ENCODE measurements at regions not wholly inside any gene's neighbourhood (a gene's known extent, or its start where the extent isn't known, plus 50 kb on each side); places are given as distances from the start of the nearest gene placed in this dataset.
"Not testable (repeated sequence)": the region's sequence is repeated elsewhere in the genome, so short reads cannot be mapped to it uniquely, and the experiment has no call there.

DNA sequence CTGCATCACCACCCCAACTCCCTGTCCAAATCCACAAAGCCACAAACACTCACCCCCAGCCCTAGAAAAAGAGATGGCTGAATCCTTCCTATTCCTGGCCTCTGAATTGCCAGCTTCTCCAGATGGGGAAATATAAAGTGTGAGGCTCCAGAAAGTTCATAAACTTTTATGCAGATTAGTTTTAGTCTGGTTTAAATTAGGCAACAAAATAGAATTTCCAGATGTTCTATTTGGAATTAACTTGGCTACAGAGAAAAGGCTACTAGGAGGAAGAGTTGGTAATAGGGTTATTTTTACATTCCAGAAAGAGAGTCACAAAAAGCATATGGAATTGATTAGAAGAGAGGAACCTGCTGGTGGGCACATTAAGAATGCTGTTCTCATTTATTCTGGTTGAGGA, 56.0 kb downstream of the EN1 start:
- DNase-seq, result no peak

DNA sequence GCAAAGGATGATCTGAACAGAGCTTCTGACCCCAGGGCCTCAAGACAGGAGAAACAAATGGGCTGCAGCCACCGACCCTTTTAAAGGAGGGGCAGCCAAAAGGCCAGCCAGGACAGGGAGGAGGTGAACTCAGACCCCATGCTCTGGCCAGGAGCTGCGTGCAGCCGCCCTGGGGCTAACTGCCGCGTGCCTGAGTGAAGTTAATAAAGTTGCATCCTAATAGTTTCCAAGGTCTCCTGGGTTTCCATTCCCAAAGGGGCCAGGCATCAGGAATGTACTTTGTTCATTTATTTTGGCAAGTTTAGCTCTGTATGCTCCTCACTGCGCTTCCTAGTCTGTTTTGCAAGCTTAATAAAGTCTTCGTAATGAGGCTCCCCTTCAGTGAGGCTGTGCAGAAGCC, 60.7 kb downstream of the EN1 start:
- DNase-seq, result no peak

DNA sequence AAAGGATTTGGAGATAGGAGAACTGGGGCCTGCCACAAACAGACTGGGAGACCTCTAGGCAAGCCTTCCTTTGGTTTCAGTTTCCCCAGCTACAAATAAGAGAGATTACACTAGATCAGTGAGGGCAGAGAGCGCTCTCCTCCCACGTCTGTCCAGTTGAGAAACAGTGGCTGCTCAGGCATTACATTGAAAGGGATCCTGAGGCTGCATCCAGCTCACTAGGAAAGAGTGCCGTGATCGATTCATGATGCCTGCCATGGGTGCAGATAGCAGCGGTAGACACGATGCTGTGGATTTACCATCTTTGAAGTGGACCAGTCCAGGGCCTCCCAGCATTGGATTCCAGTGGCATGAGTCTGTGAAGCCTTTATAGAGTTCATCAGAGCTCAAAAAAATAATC, 62.6 kb downstream of the EN1 start:
- no peak for DNase-seq

DNA sequence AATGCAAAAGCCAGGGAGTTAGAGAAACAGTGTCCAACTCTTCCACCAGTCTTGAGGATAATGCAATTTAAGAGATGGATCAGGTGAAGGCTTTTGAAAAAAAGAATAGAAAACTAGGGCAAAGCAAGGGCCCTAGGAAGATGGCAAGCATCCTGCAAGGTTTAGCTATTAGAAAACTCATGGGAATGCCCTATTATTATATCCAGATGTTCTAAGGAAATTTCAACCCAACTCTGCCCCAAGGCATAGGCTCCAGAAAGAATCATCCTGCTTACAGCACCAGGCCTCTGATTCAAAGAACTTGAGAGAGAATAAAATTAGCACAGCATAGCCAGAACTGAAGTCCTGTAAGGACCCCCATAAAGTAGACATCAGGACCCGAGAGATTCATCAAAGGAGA, 68.1 kb downstream of the EN1 start:
- DNase-seq, result no peak

DNA sequence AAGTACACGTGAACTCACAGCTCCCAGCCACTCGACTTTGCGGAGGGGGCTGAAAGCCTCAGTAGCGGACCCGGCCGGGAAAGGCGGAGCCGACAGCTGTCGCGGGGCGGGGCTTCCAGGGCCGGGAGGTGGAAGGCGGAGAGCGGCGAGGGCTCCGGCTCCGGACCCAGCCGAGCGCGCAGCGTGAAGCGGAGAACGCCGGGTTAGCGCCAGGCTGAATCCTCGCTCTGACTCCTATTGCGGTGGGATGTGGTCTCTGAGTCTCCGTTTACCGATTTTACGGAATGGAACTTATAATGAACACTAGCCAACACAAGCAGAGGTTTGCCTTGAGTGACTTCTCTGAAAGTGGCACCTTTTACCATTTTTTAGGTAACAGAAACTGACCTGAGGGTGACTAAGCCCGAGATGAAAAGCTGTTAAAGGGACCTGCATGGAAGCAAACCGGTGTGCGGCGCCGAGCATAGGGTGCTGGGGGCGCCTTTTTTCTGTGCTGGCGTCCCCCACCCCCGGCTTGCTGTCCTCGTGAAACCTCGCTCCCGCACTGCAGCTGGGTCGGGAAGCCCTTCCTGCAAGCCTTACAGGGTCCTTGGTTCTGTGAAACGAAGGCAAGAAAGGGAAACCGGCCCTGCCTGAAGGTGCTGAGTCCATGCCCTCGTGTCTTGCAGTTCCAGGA, 72.9 kb downstream of the EN1 start:
- no peak for DNase-seq

DNA sequence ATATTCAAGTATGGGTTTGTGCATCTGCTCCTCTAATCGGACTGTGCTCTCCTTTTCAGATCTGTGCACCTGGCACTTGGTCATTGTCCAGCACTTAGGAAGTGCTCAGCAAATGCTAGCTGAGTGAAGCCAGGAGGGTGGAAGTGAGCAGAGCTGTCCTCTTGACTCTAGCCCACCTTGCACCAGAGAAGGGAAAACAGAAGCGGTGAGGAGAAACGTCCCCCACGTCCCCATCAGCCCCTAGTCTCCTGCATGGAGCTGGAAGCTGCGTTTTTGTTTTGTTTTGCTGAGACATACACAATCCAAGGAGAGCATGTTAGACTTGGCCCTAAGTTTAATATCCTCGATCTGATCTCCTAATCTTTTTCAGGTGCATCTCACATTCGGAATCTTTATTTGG, 73.6 kb downstream of the EN1 start:
- no peak for DNase-seq

DNA sequence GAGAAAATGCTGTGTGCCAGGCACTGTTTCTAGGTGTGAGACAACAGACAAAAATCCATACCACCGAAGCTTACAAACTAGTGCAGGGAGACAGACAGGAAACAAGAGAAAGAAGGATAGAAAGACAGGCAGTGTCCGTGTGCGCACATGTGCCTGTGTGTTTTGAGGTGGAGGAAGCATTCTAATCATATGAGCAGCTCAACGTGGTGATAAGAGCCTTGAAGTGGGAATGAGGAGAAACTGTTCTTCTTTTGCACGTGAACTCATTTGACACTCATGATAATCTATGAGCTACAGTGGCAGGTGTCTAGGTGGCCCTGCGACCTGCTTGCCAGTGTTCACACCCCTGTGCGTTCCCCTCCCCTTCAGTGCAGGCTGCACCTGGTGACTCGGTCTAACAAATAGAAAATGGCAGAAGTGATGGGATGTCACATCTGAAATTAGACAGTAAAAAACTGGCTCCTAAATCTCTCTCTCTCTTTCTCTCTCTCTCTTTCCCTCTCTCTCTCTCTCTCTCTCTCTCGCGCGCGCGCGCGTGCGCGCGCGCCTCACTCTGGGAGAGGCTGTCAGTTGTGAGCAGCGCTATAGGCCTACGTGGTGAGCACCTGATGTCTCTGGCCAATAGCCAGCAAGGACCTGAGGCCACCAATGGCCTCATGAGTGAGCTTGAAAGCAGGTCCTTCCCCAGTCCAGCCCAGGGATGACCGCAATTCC, 74.8 kb downstream of the EN1 start:
- DNase-seq, result no peak

DNA sequence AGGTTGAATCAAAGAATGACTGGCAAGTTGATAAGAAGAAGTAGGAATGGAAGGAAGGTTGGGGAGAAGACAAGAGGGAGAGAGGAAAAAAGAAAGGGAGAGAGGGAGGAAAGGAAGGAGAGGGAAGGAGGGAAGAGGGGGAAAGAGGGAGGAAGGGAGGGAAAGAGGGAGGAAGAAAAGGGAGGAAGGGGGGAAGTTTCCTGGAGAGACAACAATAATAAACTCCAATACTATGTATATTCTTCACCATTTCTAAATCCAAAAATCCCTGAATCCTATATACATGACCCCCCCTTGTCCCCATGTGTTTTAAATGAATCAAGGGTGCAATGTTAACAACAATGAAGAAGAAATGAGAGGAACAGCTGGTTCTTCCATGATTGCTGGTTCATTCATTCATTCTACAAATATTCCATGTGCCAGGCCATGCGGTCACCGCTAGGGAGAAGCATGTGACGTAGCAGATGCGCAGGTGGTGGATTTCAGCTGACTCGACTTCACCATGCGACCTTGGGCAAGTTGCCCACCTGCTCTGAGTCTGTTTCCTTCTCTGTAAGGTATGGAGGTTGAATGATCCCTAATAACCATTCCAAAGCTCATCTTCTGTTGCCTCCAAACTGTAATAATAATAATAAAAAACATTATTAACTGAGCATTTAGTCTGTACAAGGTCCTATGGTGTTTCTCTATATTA, 77.6 kb downstream of the EN1 start:
- DNase-seq, result no peak

DNA sequence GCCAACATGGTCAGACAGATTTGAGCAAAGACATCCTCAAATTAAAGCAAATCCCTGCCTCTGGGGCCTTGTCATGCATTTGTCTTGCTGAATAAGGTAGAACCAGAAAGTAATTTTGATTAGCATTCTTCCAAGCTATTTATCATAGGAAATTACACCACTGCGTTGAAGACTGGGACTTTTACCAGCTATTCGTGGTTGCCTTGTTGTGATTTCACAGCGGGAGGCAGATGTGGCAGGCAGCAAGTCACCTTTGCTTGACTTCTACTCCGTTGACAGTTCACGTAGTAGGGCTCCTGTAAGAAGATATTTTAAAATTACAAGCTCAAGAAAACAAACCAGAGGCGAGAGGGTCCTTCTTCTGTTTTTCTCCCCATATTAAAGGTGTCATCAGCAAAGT, 80.6 kb downstream of the EN1 start:
- DNase-seq, result no peak

DNA sequence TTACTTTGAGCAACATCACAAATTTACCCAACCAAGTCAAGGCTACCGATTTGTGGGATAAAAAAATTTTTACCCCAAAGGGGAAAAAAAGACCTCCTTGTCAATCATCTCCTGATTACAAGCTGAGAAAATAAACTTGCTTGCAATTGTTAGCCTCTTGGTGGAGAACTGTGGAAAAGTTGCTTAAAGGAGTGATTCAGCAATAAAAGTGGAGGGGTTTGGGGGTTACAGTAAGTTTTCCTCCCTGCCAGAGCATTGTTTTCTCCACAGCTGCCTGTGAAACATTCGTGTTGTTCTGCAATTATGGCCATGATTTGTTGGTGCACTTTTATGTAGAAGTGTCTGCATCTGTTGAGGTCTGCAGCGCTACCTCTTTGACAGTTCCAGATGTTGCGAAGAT, 82.6 kb downstream of the EN1 start:
- no peak for DNase-seq

DNA sequence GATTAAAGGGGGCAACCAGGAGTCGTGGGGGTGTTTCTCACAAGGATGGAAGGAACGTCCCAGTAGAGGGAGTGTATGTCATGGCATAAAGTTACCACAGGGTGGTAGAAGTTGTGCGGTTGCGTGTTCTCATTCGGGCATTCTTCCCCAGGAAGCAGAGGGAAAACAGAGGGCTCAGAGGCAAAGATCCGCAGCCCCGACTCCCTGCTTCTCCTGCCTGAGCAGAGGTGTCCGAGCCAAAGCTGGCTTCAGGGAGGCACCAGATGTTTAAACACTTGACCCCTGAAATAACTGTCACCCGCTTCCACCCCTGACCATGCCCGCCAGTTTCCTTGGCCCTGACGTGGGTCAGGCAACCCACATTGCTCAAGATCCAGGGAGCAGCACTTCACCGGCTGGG, 83.7 kb downstream of the EN1 start:
- DNase-seq, result no peak

DNA sequence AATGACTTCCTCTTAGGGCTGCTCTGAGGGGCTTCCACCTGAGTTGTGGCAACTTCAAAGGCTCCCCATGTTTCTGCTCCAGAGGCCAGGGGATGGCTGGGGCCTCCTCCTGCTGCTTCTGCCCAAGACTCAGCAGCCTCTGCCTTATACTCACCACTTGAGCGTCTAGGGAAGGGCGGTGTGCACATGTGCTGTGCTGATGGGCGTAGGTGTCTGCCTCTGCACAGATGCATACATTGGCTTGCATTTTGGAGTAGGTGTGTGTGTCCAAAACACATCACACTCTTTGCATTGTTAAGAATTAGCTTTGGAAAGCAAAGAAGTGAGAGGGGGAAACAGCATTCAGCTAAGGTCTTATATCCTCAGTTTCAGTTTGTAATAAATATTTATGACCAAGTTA, 85.2 kb downstream of the EN1 start:
- no peak for DNase-seq

DNA sequence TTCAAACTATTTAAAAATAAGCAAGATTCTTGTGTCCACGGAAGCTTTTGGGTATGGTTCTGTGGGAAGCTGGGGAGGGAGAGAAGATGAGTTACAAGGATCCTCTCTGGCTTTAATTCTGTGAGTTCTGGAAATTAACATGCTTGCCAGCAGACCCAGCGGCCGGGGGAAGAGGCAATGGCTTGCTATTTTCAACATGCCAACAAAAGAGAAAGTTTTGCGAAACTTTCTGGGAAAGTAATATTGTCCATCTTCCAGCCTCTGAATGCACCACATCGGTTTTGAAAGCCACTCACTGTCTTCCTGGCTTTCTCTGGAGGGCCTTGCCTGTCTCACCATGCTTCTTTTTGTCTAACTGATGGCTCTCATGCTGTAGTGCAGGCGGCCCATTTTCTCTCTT, 85.7 kb downstream of the EN1 start:
- DNase-seq, result no peak

DNA sequence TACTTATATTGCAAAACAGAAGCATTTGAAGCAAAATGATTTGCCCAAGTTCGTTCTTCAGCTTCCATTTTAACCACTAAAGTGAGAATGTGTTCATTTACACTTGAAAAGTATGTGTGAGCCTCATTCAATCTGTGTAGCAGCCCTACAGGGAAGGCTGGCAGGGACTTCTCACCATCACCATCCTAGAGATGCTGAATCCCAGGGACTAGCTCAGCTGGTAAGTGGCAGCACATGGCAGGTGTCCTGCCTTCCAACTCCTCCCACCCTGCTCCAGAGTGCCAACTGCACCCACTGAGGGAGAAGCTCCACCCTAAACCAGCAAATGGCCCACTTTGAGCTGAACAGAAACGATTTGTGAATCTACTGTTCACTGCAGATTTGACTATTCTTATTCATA, 91.5 kb downstream of the EN1 start:
- no peak for DNase-seq

DNA sequence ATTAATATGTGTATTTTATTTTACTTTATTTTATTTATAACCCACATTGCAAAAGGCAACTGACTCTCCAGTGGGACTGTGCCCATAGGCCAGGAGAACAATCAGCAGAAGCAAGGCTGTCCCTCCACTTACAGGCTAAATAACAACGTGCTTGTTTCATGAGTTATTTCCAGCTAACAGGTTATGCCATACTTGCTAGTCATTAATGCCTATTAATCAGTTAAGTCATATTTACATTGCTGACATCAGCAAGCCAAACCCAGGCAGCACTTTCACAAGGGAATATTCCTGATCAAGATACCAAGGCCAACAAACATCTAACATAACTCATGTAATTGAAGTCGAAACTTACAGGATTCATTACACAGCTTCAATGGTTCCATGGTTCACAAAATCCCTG, 92.1 kb downstream of the EN1 start:
- DNase-seq, result no peak

DNA sequence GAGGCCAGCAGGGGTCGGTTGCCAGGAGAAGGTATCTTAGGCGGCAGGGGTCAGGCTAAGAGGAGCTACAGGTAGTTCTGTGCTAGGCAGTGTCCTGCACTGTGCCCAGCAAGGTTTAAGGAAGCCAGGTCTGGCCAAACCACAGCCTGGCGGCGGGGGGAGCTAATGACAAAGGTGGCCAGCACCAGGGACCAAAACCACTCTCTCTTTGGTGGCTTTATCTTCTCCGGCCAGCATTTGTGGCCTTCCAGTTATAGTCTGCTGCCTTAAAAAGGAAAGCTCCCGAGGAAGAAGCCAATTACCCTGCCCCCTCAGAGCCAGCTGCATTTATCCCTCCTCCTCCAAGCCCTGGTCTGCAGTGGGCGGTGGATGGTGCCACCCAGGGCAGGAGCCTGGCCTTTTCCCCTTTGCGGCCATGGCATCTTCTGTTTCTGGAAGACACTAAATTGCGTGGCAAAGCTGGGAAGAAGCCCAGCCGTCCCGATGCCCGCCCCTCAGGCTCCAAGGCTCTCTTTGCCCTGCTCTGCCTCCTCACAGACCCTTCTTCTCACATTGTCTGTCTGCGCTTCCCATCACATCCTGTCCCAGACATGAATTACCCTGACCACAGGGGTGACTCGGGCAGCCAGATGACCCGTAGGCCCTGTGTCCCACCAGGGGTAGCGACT, 94.6 kb downstream of the EN1 start:
- DNase-seq, result no peak

DNA sequence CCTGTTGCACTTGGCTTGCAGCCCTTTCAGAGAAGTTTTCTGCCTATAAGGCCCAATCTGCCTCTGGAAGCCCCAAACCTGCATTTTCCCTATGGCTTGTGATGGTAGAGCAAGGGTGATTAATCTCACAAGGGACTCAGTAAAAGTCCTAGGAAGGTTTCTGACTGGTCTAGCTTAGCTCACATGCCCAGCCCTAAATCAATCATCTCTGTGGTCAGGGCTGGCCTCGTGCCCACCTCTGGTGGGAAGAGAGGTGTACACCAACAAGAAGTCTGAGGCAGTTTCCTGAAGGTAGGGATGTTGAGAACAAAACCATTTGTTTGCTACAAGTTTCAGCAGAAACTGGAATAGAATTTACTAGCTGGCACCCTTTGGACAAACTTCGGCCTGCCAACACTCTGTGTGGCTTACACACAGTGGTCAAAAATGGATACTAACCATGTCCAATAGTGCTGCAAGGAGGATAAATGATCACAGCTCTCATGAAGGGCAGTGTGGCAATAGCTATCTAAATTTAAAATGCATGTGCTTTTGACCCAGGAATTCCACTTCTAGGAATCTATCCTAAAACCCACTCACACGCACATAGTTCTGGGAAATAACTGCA, 96.4 kb downstream of the EN1 start:
- DNase-seq, result no peak

DNA sequence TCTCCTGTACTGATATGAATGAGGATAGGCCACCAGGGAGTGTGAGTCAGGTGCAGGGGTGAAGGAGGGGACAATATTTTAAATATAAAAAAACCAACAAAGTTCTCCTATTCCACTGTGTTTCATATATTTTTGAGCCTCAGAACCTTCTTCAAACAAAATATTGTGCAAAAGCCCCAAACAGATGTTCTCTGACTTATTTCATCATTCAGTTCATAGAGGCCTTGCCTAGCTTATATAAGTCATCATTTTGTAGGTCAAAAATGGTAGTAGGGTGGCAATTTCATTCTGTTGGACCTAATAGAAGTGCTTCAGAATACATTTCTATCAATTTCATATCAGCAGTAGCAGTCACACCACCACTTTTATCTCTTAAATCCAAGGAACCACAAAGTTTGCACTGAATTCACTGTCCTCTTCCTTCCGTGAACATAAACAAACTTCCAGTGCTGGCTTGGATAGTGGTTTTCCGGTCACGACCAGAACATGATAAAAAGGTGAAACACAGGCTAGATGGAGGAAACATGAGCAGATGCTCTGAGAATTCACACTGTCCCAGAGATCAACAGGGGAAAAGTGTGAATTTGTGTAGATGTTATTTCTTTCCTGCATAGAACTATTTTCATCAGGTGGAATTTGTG, 99.1 kb downstream of the EN1 start:
- DNase-seq, result no peak

DNA sequence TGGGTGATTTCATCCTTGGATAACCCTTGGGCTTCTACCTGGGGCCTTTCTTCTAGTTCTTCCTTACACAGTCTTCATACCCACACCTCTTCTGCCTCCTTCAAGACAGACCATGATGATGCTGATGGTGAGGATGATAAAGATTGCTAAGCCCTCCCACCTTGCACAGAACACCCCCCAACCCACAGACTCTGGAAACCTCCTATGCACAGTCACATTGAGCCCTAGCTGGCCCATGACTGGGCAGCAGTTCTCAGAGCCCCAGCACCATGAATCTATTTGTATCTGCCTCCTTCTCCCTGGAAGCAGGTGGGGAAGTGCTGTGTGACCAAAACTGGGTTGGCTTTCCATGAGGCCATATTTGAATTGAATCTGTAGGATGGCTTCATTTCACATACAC, 99.8 kb downstream of the EN1 start:
- no peak for DNase-seq

DNA sequence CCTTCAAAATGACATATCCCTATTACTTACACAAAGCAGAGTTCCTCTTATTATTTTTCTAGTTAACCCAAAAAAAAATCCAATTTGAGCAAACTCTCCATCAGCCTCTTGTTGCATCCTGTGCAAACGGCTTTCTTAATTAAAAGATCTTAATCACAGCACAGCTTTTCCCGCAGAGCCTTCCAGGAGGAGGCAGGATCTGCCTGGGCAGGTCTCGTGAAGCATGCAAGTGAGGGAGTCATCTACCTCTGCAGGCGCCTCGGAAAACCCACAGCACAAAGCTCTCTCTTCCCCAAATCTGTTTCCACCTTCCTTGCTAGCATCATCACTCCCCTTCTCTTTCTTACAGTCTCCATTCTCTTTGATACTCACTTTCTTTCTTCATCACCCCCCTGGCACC, 100.4 kb downstream of the EN1 start:
- DNase-seq, result no peak

DNA sequence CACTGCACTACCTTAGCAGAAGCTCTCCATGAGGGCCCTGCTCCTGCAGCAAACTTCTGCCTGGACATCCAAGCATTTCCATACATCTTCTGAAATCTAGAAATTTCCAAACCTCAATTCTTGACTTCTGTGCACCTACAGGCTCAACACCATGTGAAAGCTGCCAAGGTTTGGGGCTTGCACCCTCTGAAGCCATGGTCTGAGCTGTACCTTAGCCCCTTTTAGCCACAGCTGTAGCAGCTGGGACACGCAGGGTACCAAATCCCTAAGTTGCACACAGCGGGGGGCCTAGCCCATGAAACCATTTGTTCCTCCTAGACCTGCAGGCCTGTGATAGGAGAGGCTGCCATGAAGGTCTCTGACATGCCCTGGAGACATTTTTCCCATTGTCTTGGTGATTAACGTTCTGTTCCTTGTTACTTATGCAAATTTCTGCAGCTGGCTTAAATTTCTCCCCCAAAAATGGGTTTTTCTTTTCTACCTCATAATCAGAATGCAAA, 102.7 kb downstream of the EN1 start:
- not testable (repeated sequence) for DNase-seq

DNA sequence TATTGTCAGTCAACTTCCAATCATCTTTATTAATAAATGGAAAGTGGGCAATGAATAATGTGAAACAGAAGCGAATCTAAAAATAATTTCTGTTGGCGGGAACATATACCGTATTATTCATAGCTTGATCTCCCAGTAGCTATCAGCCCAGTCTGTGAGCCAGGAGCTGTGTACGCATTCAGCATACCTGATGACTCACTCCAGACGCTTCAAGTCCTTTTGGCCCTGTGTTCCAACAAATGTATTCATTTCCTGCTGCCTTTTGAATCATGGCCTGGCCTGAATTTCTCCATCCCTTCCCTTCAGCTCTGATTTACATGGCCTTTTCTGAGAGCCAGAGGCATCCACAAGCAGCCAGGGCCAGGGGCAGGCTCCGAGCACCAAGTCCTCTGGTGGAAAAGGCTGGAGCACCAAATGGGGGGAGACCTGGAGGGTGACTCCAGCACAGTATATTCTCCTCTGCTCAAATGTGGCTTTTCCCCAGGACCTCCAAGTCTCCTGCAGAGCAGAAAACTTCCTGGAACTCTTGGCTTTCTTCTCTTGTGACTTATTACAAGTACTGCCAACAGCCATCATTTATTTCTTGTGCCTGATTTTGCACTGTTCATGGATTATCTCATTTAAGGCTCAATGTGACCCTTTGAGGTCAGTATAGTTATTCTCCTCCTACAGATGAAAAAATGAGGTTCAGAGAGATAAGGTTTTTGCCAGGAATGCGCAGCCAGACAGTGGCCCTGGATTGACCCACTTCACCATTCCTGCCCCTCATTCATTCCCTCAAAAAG, 108.7 kb downstream of the EN1 start:
- DNase-seq, result no peak
